K562 (cell line): ENCODE measurements at regions not wholly inside any gene's neighbourhood (a gene's known extent, or its start where the extent isn't known, plus 50 kb on each side); places are given as distances from the start of the nearest gene placed in this dataset.

Source experiments
- ATAC-seq: fragments of 200-7000 bp; cut with Tn5 transposase; 3 replicates; pipeline ENCODE4 v1.9.1; 2020; ENCODE audit warnings: moderate library complexity
- BruUV-seq: library from RNA; stranded (reverse); fragments of 400-500 nt; replicated peaks from 2 replicates; lab custom pipeline; 2021; lab: Mats Ljungman, UMichigan
- CTCF ChIA-PET: fragments of 300-600 bp; formaldehyde crosslinking; extraction: SDS; loops from one replicate; lab custom pipeline; 2021; ENCODE audit warnings: low intra/inter-chr PET ratio; lab: Yijun Ruan, JAX
- POLR2A ChIA-PET: fragments of 300-600, 350-650 bp; sonication (Branson Sonifier 250); formaldehyde crosslinking; extraction: SDS; loops from one replicate; lab custom pipeline; 2021; ENCODE audit warnings: antibody characterized with exemption, inconsistent platforms; lab: Yijun Ruan, JAX
- DNase-seq, 4 experiments: peaks; one replicate each; pipeline versions ENCODE4 v3.0.0 to v3.0.0-alpha.2; 2011 to 2018; ENCODE audit warnings: low spot score in 3 of 4, mixed read lengths in 3 of 4; ENCODE audit errors: extremely low read depth in 1 of 4
- FAIRE-seq: peaks from 2 replicates; lab custom pipeline; 2011; peaks lifted over from hg19 to GRCh38; lab: Jason Lieb, UNC
- H2AFZ ChIP-seq: 2 replicates; pipeline ENCODE4 v1.6.0; 2011; ENCODE audit warnings: low read depth, low read length, control low read depth, inconsistent platforms
- H3K27ac ChIP-seq: fragments of 200-600 bp; 3 replicates; pipeline ENCODE4 v1.8.0; 2011; ENCODE audit warnings: low read depth, mild to moderate bottlenecking, control low read depth, inconsistent platforms, low read length, moderate library complexity, mixed read lengths; ENCODE audit errors: extremely low read depth
- H3K27me3 ChIP-seq, 2 experiments: fragments of 300-600 bp in 1 of 2; 2 replicates in 1 of 2; 3 replicates in 1 of 2; pipeline versions ENCODE4 v1.6.0 to v1.8.0; 2011; ENCODE audit warnings: inconsistent platforms in 2 of 2, low read length in 2 of 2, mild to moderate bottlenecking in 1 of 2, mixed read lengths in 1 of 2, moderate library complexity in 1 of 2; ENCODE audit not compliant: control insufficient read depth in 2 of 2, insufficient read depth in 2 of 2
- H3K36me3 ChIP-seq: fragments of 300-600 bp; 3 replicates; pipeline ENCODE4 v1.8.0; 2011; ENCODE audit warnings: mild to moderate bottlenecking, low read length, inconsistent platforms; ENCODE audit not compliant: control insufficient read depth, insufficient read depth
- H3K4me1 ChIP-seq, 2 experiments: fragments of 200-600 bp in 1 of 2; replicated peaks in 1 of 2; 2 replicates in 1 of 2; 3 replicates in 1 of 2; pipeline versions ENCODE4 v1.5.1 to v1.8.0; 2011; ENCODE audit warnings: inconsistent platforms in 2 of 2, low read length in 2 of 2, mild to moderate bottlenecking in 1 of 2, mixed read lengths in 1 of 2, moderate library complexity in 1 of 2; ENCODE audit not compliant: control insufficient read depth in 2 of 2, insufficient read depth in 2 of 2
- H3K4me2 ChIP-seq: 2 replicates; pipeline ENCODE4 v1.6.1; 2011; ENCODE audit warnings: low read length, control low read depth, inconsistent platforms, mixed read lengths; ENCODE audit not compliant: insufficient read depth
- H3K4me3 ChIP-seq: fragments of 200-600 bp; sonication (generic), shearing (Covaris generic); 2 replicates; pipeline ENCODE4 v1.5.1; 2016; ENCODE audit warnings: control low read depth, inconsistent platforms
- H3K79me2 ChIP-seq: fragments of 200-600 bp; 3 replicates; pipeline ENCODE4 v1.8.0; 2011; ENCODE audit warnings: low read length, inconsistent platforms; ENCODE audit not compliant: control insufficient read depth, insufficient read depth
- H3K9ac ChIP-seq, 2 experiments: 2 replicates each; pipeline versions ENCODE4 v1.6.0 to v1.6.1; 2011; ENCODE audit warnings: low read depth in 2 of 2, low read length in 2 of 2, control low read depth in 1 of 2, inconsistent platforms in 1 of 2, mild to moderate bottlenecking in 1 of 2, mixed read lengths in 1 of 2; ENCODE audit not compliant: insufficient read depth in 1 of 2
- H3K9me1 ChIP-seq: one replicate; pipeline ENCODE4 v1.6.0; 2011; ENCODE audit warnings: inconsistent platforms, mild to moderate bottlenecking, low read length, moderate library complexity; ENCODE audit not compliant: control insufficient read depth, insufficient read depth
- H3K9me3 ChIP-seq: replicated peaks from 2 replicates; pipeline ENCODE4 v1.5.1; 2011; ENCODE audit warnings: low read depth, low read length, inconsistent platforms; ENCODE audit not compliant: control insufficient read depth, insufficient read depth
- H4K20me1 ChIP-seq: replicated peaks from 2 replicates; pipeline ENCODE4 v1.6.1; 2011; ENCODE audit warnings: low read length, inconsistent platforms, mixed read lengths; ENCODE audit not compliant: control insufficient read depth, insufficient read depth
- EP400 ChIP-seq: fragments of 450-650 bp; IDR thresholded peaks from 2 replicates; pipeline ENCODE4 v1.6.1; 2017; ENCODE audit warnings: antibody characterized with exemption, mild to moderate bottlenecking, moderate library complexity
- WGBS: fragments of 100-300 bp; shearing (Covaris generic); methylation state at CpG from one replicate; pipeline ENCODE4 v1.1.6; 2016; ENCODE audit warnings: low coverage, mixed read lengths; ENCODE audit not compliant: insufficient coverage; ENCODE audit errors: missing lambda C conversion rate; 5-methylcytosine and 5-hydroxymethylcytosine counted together
- in situ Hi-C: fragments of 300-500 bp; cut with MboI; formaldehyde crosslinking; loops from 4 replicates; pipeline ENCODE4 v1.15.0; 2018; ENCODE audit warnings: inconsistent platforms, mixed read lengths
- intact Hi-C: fragments of 100-400 bp; cut with micrococcal nuclease; formaldehyde crosslinking; loops from 2 replicates; pipeline ENCODE4 v1.14.2; 2022
- TF ChIP-seq, protein P1 (sequence below), 3 experiments: IDR thresholded peaks in 2 of 3; conservative IDR thresholded peaks in 1 of 3; 2 replicates each; pipeline ENCODE4 v1.5.1; 2011 to 2012; ENCODE audit warnings: low read length in 3 of 3, mild to moderate bottlenecking in 3 of 3, control low read depth in 2 of 3, improper control_type of control experiment in 1 of 3, inconsistent platforms in 1 of 3, low read depth in 1 of 3, mixed read lengths in 1 of 3, moderate library complexity in 1 of 3; ENCODE audit not compliant: insufficient read depth in 2 of 3
- TF ChIP-seq, protein P2 (sequence below), 2 experiments: fragments of 450-650 bp in 1 of 2; sonication (generic) in 1 of 2; formaldehyde crosslinking in 1 of 2; IDR thresholded peaks in 1 of 2; conservative IDR thresholded peaks in 1 of 2; 2 replicates each; pipeline versions ENCODE4 v1.6.1 to v1.8.1; 2016 to 2023; ENCODE audit warnings: mild to moderate bottlenecking in 2 of 2, moderate library complexity in 2 of 2, inconsistent platforms in 1 of 2, missing genetic modification reagents in 1 of 2

DNA sequence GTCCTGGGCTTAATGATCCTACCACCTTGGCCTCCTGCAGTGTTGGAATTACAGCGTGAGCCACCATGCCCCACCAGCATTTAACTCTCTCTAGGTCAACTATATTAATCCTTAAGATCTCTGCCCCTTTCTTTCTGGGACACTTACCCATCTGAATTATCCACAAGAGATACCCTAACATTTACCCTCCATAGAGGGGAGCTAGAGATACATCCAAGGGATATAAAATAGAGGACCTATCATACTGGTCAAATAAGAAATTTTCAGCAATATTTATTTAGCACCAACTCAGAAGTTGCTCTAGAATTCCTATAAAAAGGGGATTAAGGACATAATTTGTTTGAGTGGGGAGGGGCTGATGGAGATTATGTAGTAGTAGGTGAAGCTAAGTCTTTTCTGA, 96.5 kb downstream of the OTUD1 start:
- TF ChIP-seq EP400, result no peak
- TF ChIP-seq, protein P1, sequence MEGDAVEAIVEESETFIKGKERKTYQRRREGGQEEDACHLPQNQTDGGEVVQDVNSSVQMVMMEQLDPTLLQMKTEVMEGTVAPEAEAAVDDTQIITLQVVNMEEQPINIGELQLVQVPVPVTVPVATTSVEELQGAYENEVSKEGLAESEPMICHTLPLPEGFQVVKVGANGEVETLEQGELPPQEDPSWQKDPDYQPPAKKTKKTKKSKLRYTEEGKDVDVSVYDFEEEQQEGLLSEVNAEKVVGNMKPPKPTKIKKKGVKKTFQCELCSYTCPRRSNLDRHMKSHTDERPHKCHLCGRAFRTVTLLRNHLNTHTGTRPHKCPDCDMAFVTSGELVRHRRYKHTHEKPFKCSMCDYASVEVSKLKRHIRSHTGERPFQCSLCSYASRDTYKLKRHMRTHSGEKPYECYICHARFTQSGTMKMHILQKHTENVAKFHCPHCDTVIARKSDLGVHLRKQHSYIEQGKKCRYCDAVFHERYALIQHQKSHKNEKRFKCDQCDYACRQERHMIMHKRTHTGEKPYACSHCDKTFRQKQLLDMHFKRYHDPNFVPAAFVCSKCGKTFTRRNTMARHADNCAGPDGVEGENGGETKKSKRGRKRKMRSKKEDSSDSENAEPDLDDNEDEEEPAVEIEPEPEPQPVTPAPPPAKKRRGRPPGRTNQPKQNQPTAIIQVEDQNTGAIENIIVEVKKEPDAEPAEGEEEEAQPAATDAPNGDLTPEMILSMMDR (IDR thresholded peaks at IDR 0.05 in 2 of 3, conservative IDR thresholded peaks at IDR 0.05 in 1 of 3; ENCODE audit: insufficient read depth in 2 of 3, low read depth in 1 of 3, low read length in 3 of 3), result 0 out of 6 replicates have a peak, but pooled peaks of 1 of the 3 experiments have one; percentile 4
- TF ChIP-seq, protein P2, sequence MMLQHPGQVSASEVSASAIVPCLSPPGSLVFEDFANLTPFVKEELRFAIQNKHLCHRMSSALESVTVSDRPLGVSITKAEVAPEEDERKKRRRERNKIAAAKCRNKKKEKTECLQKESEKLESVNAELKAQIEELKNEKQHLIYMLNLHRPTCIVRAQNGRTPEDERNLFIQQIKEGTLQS (IDR thresholded peaks at IDR 0.05), result no peak
- TF ChIP-seq, protein P2 (CRISPR knock-in tag; conservative IDR thresholded peaks at IDR 0.05), result no peak
- Histone ChIP-seq H4K20me1 (no peaks in the 10 kb centered on the region), H3K79me2 (no peaks in the 10 kb centered on the region), H3K27ac (no peak overlapping the region), H2AFZ (no peak overlapping the region), H3K27me3 (no peaks in the 10 kb centered on the region), H3K9me3 (no peaks in the 10 kb centered on the region), H3K4me2 (no peak overlapping the region), H3K4me3 (no peak overlapping the region), H3K9ac (no peak overlapping the region), H3K4me1 (no peaks in the 10 kb centered on the region), H3K36me3 (no peaks in the 10 kb centered on the region), H3K9me1 (no peaks in the 10 kb centered on the region)
- DNase-seq (no peak), FAIRE-seq (no peak), ATAC-seq (no peak)
- CTCF ChIA-PET, result no interaction called here
- no TSS peak for BruUV-seq
- in situ Hi-C loops (no loop called here), intact Hi-C loops (loop anchor here (10.0 kb wide), 1 partner anchor 381 kb away; no protein-coding TSS in a partner anchor)
- POLR2A ChIA-PET, result interaction anchor here (0.8 kb wide), 1 partner anchor 1780 kb away, joined by 3 read pairs; no protein-coding TSS in a partner anchor
- 0% methylated on average over 1 of the region's 1 CpG for WGBS
